Neural progenitor cell (in vitro differentiated cells): ENCODE measurements at regions not wholly inside any gene's neighbourhood (a gene's known extent, or its start where the extent isn't known, plus 50 kb on each side); places are given as distances from the start of the nearest gene placed in this dataset.

ENCODE experiments used
- DNase-seq: peaks from one replicate; pipeline ENCODE4 v3.0.0-alpha.2; 2016; ENCODE audit warnings: low spot score
- H2AFZ ChIP-seq: fragments of 200-600 bp; sonication (generic); replicated peaks from 2 replicates; pipeline ENCODE4 v1.6.1; 2016; ENCODE audit warnings: antibody characterized with exemption
- H3F3A ChIP-seq: fragments of 200-600 bp; sonication (generic); 2 replicates; pipeline ENCODE4 v1.6.1; 2016; ENCODE audit warnings: antibody characterized with exemption, low read depth
- H3K27ac ChIP-seq: fragments of 200-600 bp; sonication (generic); 2 replicates; pipeline ENCODE4 v1.5.1; 2016; ENCODE audit warnings: mild to moderate bottlenecking
- H3K27me3 ChIP-seq: fragments of 200-600 bp; sonication (generic); 2 replicates; pipeline ENCODE4 v1.6.1; 2016; ENCODE audit warnings: mild to moderate bottlenecking, moderate library complexity
- H3K36me3 ChIP-seq: fragments of 200-600 bp; sonication (generic); 2 replicates; pipeline ENCODE4 v1.5.1; 2016
- H3K4me1 ChIP-seq: fragments of 200-600 bp; sonication (generic); 2 replicates; pipeline ENCODE4 v1.6.1; 2016; ENCODE audit warnings: mixed run types
- H3K4me2 ChIP-seq: fragments of 200-600 bp; sonication (generic); 2 replicates; pipeline ENCODE4 v1.6.1; 2016
- H3K4me3 ChIP-seq: fragments of 200-600 bp; sonication (generic); 2 replicates; pipeline ENCODE4 v1.5.1; 2016
- H3K79me2 ChIP-seq: fragments of 200-600 bp; sonication (generic); 2 replicates; pipeline ENCODE4 v1.6.1; 2016; ENCODE audit warnings: low read depth
- H3K9ac ChIP-seq: fragments of 200-600 bp; sonication (generic); 2 replicates; pipeline ENCODE4 v1.6.1; 2016
- H3K9me3 ChIP-seq: fragments of 200-600 bp; sonication (generic); 2 replicates; pipeline ENCODE4 v1.5.1; 2016; ENCODE audit warnings: low read depth
- H4K20me1 ChIP-seq: fragments of 200-600 bp; sonication (generic); 2 replicates; pipeline ENCODE4 v1.6.1; 2016; ENCODE audit warnings: low read depth
- H3K27ac Mint-ChIP-seq: 3 replicates; pipeline ENCODE4 v1.8.0; 2021; ENCODE audit warnings: mixed read lengths
- H3K27me3 Mint-ChIP-seq: 2 replicates; pipeline ENCODE4 v1.8.0; 2022; ENCODE audit warnings: low read depth, mild to moderate bottlenecking, inconsistent platforms, moderate library complexity, mixed read lengths; ENCODE audit not compliant: insufficient read depth
- H3K36me3 Mint-ChIP-seq: 3 replicates; pipeline ENCODE4 v1.8.0; 2021; ENCODE audit warnings: mixed read lengths
- H3K4me1 Mint-ChIP-seq: 3 replicates; pipeline ENCODE4 v1.8.0; 2021; ENCODE audit warnings: mixed read lengths
- H3K4me3 Mint-ChIP-seq: 3 replicates; pipeline ENCODE4 v1.8.0; 2021; ENCODE audit warnings: mild to moderate bottlenecking, moderate library complexity, mixed read lengths
- H3K9me3 Mint-ChIP-seq: 3 replicates; pipeline ENCODE4 v1.8.0; 2020; ENCODE audit warnings: mixed read lengths
- CTCF ChIP-seq: fragments of 200-600 bp; sonication (generic); IDR thresholded peaks from 2 replicates; pipeline ENCODE4 v1.5.1; 2017; ENCODE audit warnings: antibody characterized with exemption, mild to moderate bottlenecking
- EZH2 ChIP-seq: fragments of 200-600 bp; sonication (generic); IDR thresholded peaks from 2 replicates; pipeline ENCODE4 v1.6.1; 2017; ENCODE audit warnings: antibody characterized with exemption, mild to moderate bottlenecking, moderate library complexity
- EZH2phosphoT487 ChIP-seq: fragments of 200-600 bp; sonication (generic); IDR thresholded peaks from 2 replicates; pipeline ENCODE4 v1.6.1; 2017; ENCODE audit warnings: antibody characterized with exemption

DNA sequence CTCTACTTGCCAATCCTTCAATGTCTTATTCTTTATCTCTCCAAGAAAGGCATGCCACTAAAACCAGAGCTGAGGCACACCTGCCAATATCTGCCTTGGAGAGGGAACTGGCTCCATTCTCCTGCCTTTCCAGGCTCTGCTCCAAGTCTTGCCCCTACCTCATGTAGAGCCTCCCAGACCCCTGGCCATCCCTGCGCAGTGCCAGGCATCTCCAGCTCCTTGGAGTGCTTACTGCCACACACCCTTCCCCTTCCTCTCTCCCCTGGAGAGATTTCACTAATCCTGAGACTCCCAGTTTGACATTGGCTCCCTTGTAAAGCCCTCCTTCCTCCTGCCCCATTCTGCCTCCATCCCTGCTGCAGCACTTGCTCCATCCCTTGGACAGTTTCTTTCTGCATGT lies 255.2 kb upstream of the ZMIZ1 start:
- Histone ChIP-seq H3K27ac (no peak overlapping the region), H3K79me2 (no peaks in the 10 kb centered on the region), H3K27me3 (no peaks in the 10 kb centered on the region), H3F3A (no peaks in the 10 kb centered on the region), H2AFZ (no peak overlapping the region), H3K4me2 (no peak overlapping the region), H4K20me1 (no peaks in the 10 kb centered on the region), H3K9me3 (no peaks in the 10 kb centered on the region), H3K36me3 (no peaks in the 10 kb centered on the region), H3K4me1 (peaks cover 12% of the 10 kb centered on the region), H3K9ac (no peak overlapping the region), H3K4me3 (no peak overlapping the region)
- Mint-ChIP-seq H3K4me1 (peaks cover 13% of the 10 kb centered on the region), H3K9me3 (no peaks in the 10 kb centered on the region), H3K27ac (no peak overlapping the region), H3K4me3 (no peak overlapping the region), H3K36me3 (no peaks in the 10 kb centered on the region), H3K27me3 (peaks cover 3% of the 10 kb centered on the region)
- TF ChIP-seq EZH2 (no peak), CTCF (no peak), EZH2phosphoT487 (no peak)
- no peak for DNase-seq

GRCh38 chr10:78813998-78814399 lies 254.8 kb upstream of the ZMIZ1 start:
- Histone ChIP-seq H3K4me2 (no peak overlapping the region), H3K4me1 (peaks cover 11% of the 10 kb centered on the region), H3K36me3 (no peaks in the 10 kb centered on the region), H2AFZ (no peak overlapping the region), H3K79me2 (no peaks in the 10 kb centered on the region), H3K4me3 (no peak overlapping the region), H3F3A (no peaks in the 10 kb centered on the region), H3K27me3 (no peaks in the 10 kb centered on the region), H3K9ac (no peak overlapping the region), H3K27ac (no peak overlapping the region), H3K9me3 (no peaks in the 10 kb centered on the region), H4K20me1 (no peaks in the 10 kb centered on the region)
- peaks cover 13% of the 10 kb centered on the region for H3K4me1 Mint-ChIP-seq
- no peaks in the 10 kb centered on the region for H3K9me3 Mint-ChIP-seq
- no peak for DNase-seq
- peaks cover 3% of the 10 kb centered on the region for H3K27me3 Mint-ChIP-seq
- H3K27ac Mint-ChIP-seq = no peak overlapping the region
- H3K36me3 Mint-ChIP-seq = no peaks in the 10 kb centered on the region
- H3K4me3 Mint-ChIP-seq = no peak overlapping the region
- TF ChIP-seq EZH2phosphoT487 (no peak), CTCF (no peak)

GRCh38 chr10:78814407-78814806 lies 254.4 kb upstream of the ZMIZ1 start:
- H3K4me3 Mint-ChIP-seq = no peak overlapping the region
- no peaks in the 10 kb centered on the region for H3K79me2 ChIP-seq
- no peak overlapping the region for H3K4me2 ChIP-seq
- TF ChIP-seq EZH2 (no peak), EZH2phosphoT487 (no peak), CTCF (no peak)
- H3K4me1 Mint-ChIP-seq = peaks cover 13% of the 10 kb centered on the region
- no peaks in the 10 kb centered on the region for H4K20me1 ChIP-seq
- no peaks in the 10 kb centered on the region for H3K9me3 ChIP-seq
- H3K36me3 ChIP-seq = no peaks in the 10 kb centered on the region
- H3K27ac ChIP-seq = no peak overlapping the region
- peaks cover 3% of the 10 kb centered on the region for H3K27me3 Mint-ChIP-seq
- H3K4me1 ChIP-seq = peaks cover 11% of the 10 kb centered on the region
- no peak overlapping the region for H2AFZ ChIP-seq
- H3K27me3 ChIP-seq = no peaks in the 10 kb centered on the region
- DNase-seq = no peak
- no peaks in the 10 kb centered on the region for H3F3A ChIP-seq
- no peaks in the 10 kb centered on the region for H3K36me3 Mint-ChIP-seq
- H3K27ac Mint-ChIP-seq = no peak overlapping the region
- H3K9me3 Mint-ChIP-seq = no peaks in the 10 kb centered on the region
- no peak overlapping the region for H3K4me3 ChIP-seq
- no peak overlapping the region for H3K9ac ChIP-seq
